DMS 273 (cell line): ENCODE measurements at regions not wholly inside any gene's neighbourhood (a gene's known extent, or its start where the extent isn't known, plus 50 kb on each side); places are given as distances from the start of the nearest gene placed in this dataset.
"Not testable (repeated sequence)": the region's sequence is repeated elsewhere in the genome, so short reads cannot be mapped to it uniquely, and the experiment has no call there.

Experiments
- DNase-seq: peaks from one replicate; lab custom pipeline; 2025; ENCODE audit not compliant: unreplicated experiment; lab: John Stamatoyannopoulos, UW

DNA sequence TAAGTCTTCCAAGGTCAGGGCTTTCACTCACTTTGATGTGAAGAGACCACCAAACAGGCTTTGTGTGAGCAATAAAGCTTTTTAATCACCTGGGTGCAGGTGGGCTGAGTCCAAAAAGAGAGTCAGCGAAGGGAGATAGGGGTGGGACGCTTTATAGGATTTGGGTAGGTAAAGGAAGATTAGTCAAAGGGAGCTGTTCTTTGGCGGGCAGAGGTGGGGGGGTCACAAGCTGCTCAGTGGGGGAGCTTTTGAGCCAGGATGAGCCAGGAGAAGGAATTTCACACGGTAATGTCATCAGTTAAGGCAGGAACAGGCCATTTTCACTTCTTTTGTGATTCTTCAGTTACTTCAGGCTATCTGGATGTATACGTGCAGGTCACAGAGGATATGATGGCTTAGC, 553.8 kb downstream of the ADGRL2 start:
- DNase-seq: not testable (repeated sequence)

DNA sequence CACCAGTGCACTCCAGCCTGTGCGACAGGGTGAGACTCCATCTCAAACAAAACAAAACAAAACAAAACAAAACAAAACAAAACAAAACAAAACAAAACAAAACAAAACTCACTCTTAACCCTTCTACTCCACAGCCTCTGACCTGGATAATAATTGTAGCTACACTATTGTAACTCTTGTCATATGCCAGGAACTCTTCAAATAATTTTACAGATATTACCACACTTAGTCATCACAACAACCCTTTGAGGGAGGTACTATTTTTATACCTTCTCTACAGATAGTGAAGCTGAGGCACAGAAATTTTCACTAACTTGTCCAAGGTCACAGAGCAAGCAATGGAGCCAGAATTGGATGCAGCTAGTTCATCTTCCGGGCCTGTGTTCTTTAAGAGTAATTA, 547.8 kb downstream of the ADGRL2 start:
- DNase-seq: no peak

DNA sequence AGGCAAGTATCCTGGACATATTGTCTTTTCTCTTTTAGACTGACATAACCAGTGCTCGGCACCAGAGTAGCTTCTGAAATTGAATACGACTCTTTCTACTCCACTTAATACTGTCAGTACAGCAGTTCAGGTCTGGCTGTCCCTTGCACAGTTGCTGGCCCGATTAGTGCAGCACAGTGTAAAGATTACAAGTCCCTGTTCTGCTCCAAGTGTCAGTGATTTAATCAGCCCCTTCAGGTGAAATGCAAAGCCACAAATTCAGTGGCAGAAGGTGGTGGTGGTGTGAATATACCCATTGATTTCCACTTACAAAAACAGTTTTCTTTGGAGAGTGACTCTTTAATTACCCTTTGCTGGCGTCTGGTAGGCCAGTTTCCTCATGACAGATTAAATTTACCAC, 545.4 kb downstream of the ADGRL2 start:
- DNase-seq: no peak

DNA sequence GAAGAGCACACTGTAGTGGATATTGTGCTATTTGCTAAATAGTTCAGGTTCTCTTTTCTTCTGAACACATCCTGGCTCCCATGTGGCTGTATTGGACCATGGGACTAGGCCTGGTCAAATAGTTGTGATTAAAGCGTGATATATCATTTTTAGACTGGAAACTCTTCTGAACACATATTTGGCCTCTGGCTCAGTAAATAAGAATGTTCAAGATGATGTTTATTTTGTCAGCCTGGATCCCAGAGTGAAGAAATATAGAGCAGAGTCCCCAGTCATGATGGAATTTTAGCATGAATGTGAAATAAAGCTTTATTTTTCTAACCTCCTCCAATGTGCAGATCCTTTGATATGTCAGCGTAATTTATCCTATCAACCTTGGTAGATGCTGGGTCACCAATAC, 542.6 kb downstream of the ADGRL2 start:
- no peak for DNase-seq

DNA sequence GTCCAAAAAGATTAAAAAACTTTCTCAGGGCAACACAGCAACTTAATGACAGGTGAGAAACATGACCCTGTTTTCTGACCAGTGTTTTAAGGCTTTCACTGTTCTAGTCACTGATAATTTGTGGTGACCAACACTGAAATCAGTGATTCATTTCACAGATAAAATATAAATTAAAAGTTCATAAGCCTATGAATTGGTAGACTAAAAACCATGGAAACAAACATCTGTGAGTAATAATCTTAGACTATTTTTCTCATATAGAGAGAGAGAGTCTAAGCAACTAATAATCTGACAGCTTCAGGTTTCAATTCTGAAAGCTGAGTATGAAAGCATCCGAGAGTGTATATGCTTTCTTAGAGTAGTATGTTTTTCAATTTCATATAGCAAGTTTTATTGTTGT, 536.9 kb downstream of the ADGRL2 start:
- DNase-seq: no peak

DNA sequence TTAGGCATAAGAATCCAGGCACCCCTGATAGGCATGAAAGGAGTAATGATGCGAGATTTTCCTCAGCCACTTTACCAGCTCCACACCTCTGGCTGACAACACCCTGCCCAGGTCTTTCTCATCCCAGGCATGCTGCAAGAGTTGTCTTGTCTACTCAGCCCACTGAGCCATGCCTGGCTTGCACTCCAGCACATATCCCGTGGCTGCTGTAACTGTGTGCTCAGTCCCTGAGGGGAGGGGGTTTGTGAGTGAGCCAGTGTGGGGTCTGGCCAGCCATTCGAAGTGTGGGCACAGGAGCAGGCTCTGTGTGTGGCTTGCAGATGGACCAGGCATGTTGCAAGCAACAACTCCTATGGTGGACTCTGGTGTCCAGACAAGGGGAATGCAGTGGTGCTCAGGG, 529.6 kb downstream of the ADGRL2 start:
- no peak for DNase-seq

DNA sequence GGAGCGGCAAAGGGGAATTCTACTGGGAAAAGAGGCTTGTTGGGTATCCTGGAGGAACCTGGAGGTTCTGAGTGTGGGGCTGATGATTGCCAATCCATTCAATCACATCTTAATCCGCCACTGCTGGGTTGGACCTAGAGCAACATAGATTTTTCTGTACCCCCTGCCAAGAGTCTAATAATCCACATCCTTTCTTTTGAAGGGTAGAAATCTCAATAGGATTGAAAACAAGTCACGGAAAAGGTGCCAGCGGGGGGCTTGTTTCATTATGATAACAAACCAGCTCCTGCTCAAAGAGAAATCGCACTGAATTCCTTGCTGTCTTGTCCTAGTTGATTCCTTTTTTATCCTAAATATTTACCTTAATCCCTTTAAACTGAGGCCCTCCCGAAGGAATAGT, 528.5 kb downstream of the ADGRL2 start:
- DNase-seq: no peak

DNA sequence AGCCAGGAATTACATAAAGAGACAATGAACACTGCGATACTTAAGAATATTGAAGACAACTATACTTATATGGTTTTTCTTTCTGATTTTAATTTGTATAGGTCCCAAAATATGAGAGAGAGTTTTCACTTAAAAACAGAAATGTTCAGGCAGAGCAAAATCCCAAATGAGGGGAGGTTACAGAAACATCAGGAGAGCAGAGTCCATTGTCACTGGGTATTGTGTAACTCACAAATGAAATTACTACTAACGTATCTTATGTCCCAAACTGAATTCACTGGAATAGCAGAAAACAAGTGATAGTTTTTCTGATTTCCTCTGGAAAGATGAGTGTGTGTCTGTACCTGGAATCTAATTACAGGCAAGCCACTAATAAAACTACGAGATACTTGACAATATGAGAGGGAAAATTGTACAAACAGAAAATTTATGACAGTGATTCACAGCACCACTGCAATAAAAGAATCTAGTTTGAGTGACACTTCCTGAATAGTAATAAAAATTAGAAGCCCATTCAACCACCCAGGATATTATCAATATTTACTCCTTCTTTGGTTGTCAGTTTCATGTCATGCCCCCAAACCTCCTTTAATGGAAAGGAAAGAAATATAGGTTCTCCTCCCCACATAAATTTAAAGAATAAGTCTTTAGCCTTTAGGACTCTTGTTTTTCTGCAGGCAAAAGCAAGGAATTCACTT, 522.6 kb downstream of the ADGRL2 start:
- no peak for DNase-seq

DNA sequence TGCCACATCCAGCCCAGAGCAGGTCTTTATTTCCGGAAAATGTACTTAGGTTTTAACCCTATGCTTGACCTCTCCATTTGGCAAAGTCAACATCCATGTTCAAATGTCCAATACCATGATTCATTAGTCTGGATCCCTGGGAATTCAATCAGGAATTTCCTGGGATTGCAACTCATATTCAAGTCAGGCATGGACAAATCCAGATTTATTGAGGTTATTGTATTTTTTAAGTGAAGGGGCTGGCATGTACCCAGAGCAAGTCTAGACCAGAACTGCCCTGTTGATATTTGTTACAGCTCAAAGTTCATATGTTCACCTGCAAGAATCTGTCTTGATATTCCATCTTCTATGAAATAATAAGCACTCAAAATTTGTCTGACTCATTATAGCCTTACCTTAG, 521.1 kb downstream of the ADGRL2 start:
- DNase-seq: no peak

DNA sequence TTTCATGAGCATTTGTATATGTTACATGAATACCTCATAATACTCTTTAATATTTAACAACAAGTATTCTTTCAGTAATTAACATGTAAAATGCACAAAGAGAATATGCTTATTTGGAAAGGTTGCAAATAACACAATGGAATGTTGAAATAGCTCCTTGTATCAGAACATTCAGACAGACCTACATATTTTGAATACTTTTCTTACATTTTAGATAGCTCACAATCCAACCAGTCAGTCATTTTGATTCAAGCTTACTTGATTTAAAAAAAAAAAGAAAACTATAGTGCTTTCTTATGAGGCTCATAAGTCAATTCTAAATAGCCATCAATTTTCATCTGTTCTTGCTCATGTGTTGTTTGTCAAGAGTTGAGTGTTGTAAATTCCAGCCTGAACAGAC, 518.8 kb downstream of the ADGRL2 start:
- DNase-seq: no peak

DNA sequence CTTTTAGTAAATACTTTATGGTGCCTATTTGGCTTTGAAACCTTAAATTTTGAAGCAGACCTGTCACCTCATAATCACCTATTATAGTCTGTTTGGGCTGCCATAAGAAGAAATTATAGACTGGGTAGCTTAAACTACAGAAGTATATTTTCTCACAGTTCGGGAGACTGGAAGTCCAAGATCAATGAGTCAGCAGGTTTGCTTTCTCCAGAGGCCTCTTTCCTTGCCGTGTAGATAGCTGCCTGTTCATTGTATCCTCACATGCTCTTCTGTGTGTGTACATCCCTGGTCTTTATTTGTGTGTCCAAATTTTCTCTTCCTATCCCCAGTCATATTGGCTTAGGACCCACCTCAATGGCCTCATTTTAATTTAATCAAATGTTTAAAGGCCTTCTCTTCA, 518.2 kb downstream of the ADGRL2 start:
- no peak for DNase-seq

DNA sequence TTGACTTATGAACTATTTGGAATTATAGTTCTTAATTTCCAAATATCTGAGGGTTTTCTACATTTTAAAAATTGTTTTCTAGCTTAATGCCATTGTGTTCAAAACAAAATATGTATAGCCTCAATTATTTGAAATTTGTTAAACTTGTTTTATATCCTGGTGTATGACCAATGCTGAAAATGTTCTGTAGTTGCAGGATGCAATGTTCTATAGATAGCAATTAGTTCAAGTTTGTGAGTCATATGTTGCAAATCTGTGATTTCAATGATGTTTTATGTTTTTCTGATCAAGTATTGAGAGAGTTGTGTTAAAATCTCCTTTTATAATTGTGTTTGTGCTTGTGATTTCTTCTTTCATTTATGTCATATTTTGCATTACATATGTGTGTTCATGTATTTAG, 517.5 kb downstream of the ADGRL2 start:
- no peak for DNase-seq

DNA sequence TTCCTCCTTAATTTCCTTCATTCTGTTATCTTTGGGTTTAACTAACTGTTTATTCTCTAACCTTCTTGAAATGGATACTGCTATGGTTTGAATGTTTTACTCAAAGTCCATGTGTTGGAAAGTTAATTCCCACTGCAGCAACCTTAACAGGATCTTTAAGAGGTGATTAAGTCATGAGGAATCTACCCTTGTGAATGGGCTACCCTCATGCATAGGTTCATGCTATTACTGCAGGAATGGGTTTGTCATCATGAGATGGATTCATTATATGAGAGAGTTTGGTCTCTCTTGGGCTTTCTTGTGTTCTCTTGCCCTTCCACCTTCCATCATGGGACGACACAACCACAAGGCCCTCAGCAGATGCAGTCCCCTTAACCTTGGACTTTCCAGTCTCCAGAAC, 516.9 kb downstream of the ADGRL2 start:
- DNase-seq: no peak

DNA sequence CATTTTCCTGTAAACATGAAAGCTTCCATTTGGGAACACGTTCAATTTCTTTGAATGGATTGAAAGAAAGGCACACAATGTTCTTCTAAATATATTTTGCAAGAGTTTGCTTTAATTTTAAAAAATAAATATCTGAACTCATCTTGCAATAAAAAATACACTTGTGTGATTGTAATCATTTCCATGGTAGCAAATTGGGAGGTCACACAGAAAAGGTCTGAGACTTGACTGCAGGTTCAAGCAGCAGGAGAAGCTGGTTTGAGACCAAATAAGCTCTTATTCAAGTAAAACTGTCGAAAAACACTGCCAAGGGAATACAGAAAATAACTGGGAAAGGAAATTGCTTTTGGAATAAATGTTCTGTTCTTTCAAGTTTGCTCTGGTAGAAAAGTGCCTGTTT, 498.9 kb downstream of the ADGRL2 start:
- DNase-seq: no peak

DNA sequence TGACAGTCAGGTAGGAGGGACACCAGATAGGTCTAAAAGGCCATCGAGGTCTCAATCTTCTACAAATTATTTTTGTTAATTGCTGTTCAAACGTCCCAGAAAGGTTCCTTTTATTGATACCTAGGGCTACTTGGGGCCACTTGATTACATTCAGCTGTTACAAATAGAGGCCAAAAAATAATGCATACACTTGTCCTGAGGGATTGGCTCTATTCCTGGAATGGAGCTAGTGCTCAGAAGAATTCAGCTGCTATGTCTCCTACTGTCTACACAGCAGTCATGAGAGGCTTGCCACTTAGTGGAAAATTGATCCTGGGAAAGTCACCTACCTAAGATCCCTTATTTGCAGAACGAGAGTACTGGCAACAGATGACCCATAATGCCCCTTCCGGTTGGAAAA, 498.3 kb downstream of the ADGRL2 start:
- DNase-seq: no peak

DNA sequence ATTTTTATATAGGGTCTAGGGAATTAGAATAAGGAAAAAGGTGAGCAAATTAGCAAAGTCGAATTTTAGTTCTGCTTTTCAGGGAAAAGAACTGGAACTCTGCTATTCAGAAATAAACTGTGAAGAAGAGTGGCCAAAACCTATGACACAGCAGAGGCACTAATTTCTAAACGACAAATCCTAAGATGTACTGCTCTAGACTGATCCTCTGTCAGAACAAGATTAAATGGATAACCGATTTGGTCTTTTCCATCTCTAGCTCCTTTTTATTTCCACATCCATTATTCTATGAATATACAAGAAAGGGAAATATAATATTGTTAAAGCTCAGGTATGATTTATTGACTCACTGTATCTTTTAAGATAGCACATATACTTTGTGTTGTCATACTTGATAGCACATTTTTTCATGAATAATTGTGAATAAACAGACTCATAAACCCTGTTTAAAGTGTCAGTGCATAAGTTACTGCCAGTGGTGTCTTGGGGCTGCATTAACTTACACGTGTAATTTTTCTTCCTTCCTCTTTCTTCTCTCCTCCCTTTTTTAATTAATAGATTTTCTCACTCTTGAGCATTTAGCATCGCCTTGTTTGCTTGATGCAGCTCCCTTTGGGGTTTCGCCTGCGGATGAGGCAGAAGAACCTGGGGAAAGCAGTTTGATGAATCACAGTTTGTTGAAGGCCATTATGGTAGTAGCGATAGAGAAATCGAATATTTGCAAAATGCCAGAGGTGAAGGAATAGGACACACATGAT, 496.6 kb downstream of the ADGRL2 start:
- DNase-seq: no peak

DNA sequence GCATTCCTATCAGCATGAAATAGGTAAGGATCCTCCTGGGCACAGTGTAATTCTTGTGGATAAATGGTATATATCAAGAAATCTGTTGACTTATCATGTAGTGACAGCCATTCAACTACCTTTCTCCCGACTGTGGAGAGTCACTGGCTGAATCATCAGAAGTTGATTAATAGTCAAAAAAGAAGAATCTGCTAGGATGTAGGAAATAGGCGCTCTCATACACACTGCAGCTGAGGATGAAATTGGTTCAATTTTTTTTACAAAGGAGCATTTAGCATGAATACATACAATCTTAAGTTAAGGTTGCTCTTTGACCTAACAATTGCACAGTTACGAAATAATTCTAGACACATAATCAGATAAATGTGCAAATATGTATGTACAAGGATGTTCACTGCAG, 486.8 kb downstream of the ADGRL2 start:
- no peak for DNase-seq

DNA sequence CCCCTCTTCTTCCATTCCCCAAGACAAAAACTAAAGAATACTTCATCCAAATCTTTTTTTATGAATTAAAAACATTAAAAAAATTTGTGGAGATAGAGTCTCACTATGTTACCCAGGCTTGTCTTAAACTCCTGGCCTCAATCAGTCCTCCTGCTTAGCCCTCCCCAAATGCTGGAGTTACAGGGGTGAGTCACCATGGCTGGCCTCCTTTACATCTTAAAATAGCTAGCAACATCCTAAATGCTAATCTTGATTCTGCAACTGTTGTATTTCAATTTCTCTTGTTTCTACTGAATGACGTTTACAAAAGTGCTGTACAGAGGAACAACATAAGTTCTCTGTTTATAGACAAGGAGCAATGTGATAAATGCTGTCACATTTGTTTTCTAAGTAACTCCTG, 483.5 kb downstream of the ADGRL2 start:
- no peak for DNase-seq

DNA sequence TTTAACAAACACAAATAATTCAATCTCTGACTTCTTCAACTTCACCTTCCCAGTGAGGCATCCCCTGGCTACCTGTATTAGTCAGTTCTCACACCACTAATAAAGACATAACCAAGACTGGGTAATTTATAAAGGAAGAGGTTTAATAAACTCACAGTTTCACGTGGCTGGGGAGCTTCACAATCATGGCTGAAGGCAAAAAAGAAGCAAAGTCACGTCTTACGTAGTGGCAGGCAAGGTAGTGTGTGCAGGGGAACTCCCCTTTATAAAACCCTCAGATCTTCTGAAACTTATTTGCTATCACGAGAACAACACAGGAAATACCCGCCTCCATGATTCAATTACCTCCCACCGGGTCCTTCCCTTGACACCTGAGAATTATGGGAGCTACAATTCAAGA, 478.5 kb downstream of the ADGRL2 start:
- no peak for DNase-seq

DNA sequence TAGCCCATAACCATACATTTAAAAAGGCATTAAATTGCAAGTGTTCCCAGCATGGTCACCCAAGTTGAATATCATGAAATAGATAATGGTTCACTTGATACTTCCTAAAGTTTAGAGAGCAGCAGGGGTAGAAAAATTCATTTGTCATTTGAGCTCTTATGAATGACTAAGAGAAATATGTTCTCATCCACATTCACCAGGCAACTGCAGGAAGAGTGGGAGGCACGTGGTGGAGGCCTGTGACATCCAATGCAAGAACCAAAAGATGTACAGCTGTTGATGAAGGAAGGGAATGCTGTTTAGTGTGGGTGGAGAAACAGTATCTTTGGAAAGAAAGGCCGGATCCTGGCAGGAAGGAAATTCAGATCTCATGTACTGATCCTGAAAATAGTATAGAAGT, 473.1 kb downstream of the ADGRL2 start:
- no peak for DNase-seq

DNA sequence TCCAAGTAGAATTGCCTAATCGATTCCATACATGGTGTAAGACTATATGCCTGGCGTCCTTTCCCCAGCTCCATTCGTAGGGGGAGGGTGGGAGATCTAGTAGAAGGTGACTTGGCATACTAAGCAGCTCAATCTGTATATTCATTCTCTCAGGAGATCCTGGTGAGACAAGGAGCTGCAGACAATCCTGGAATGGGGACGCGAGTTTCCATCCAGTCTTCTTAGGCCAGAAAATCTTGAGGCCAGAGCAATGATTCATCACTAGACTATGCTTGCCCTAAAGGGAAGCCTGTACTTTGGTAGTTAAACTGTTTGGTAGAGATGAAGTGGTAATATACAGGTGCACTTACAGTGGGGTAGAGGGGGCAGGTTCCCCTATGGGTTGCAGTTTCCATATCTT, 468.7 kb downstream of the ADGRL2 start:
- DNase-seq: no peak

DNA sequence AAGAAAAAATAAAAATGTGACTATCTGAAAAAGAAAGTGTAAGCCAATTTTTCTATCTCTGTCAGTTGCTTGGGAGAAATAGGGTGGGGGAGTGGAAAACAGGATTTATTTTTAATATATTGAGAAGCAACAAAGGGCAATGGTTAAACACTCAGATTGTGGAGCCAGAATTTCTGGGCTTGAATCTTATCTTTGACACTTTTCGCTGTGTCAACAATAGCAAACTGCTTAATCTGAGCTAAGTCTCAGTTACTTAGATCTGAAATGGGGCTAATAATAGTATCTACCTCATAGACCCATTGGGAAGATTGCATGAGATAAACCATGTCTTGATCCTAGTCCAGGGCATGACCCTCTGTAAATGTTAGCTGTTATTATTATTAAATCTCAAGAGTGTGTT, 468.1 kb downstream of the ADGRL2 start:
- no peak for DNase-seq

DNA sequence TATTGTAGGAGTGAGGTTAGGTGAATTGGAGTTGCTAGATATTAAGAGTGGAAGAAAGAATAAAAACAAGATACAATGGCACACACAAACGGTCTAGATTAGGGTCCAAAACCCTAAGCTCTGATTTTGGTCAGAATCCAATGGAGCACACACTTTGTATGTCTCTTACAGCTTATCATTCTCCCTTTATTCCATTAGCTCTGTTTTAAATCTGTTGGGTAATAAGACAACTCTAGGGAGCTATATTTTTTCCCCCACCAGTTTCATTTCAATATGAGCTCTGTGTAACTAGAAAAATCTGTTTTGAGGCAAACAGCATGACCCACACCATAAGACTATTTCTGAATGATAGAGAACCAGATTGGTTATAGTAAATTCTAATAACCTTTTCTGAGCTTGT, 465.6 kb downstream of the ADGRL2 start:
- DNase-seq: no peak
